CD4-positive, CD25-positive, alpha-beta regulatory T cell (primary cell): ENCODE measurements at regions not wholly inside any gene's neighbourhood (a gene's known extent, or its start where the extent isn't known, plus 50 kb on each side); places are given as distances from the start of the nearest gene placed in this dataset.

Source experiments
- ATAC-seq, 2 donors: fragments of 150-1000 bp; cut with Tn5 transposase; one replicate each; pipeline ENCODE4 v1.10.0; 2021; ENCODE audit warnings: low read depth in 2 of 2, moderate number of reproducible peaks in 2 of 2, moderate library complexity in 1 of 2
- DNase-seq, 3 donors: peaks; one replicate each; pipeline versions ENCODE4 v3.0.0 to v3.0.0-alpha.2; 2012 to 2022; ENCODE audit warnings: mixed read lengths in 1 of 3
- H3K27ac ChIP-seq: one replicate; pipeline ENCODE4 v1.7.0; 2013; ENCODE audit warnings: mild to moderate bottlenecking, low read length; ENCODE audit not compliant: insufficient read depth, poor library complexity, severe bottlenecking
- H3K27me3 ChIP-seq: one replicate; pipeline ENCODE4 v1.7.0; 2013; ENCODE audit warnings: low read length; ENCODE audit not compliant: control insufficient read depth, insufficient read depth
- H3K36me3 ChIP-seq: one replicate; pipeline ENCODE4 v1.7.0; 2013; ENCODE audit warnings: mild to moderate bottlenecking, low read length, moderate library complexity; ENCODE audit not compliant: control insufficient read depth, insufficient read depth
- H3K4me1 ChIP-seq: 2 replicates; pipeline ENCODE4 v1.7.0; 2013; ENCODE audit warnings: mild to moderate bottlenecking, low read length; ENCODE audit not compliant: insufficient read depth, control insufficient read depth, poor library complexity, severe bottlenecking
- H3K4me3 ChIP-seq: one replicate; pipeline ENCODE4 v1.7.0; 2013; ENCODE audit warnings: low read depth, mild to moderate bottlenecking, low read length, moderate library complexity
- H3K9me3 ChIP-seq, 2 experiments: 1 replicate in 1 of 2; 2 replicates in 1 of 2; pipeline ENCODE4 v1.7.0; 2013; ENCODE audit warnings: low read length in 2 of 2, mild to moderate bottlenecking in 1 of 2, moderate library complexity in 1 of 2; ENCODE audit not compliant: control insufficient read depth in 2 of 2
- H3K27ac Mint-ChIP-seq, 3 donors: one replicate each; pipeline ENCODE4 v1.8.0; 2020 to 2022; ENCODE audit warnings: mild to moderate bottlenecking in 3 of 3, mixed read lengths in 3 of 3, moderate library complexity in 2 of 3
- H3K27me3 Mint-ChIP-seq: one replicate; pipeline ENCODE4 v1.8.0; 2022; ENCODE audit warnings: mild to moderate bottlenecking, mixed read lengths
- H3K36me3 Mint-ChIP-seq: one replicate; pipeline ENCODE4 v1.8.0; 2020; ENCODE audit warnings: mixed read lengths
- H3K4me1 Mint-ChIP-seq, 4 donors: one replicate each; pipeline ENCODE4 v1.8.0; 2020 to 2022; ENCODE audit warnings: mixed read lengths in 4 of 4, mild to moderate bottlenecking in 1 of 4
- H3K4me3 Mint-ChIP-seq, 4 donors: one replicate each; pipeline ENCODE4 v1.8.0; 2020 to 2022; ENCODE audit warnings: mild to moderate bottlenecking in 4 of 4, mixed read lengths in 4 of 4, moderate library complexity in 3 of 4
- H3K9me3 Mint-ChIP-seq, 7 donors: one replicate each; pipeline ENCODE4 v1.8.0; 2020 to 2022; ENCODE audit warnings: mixed read lengths in 7 of 7, mild to moderate bottlenecking in 3 of 7, moderate library complexity in 2 of 7

- DNase-seq (no peak), ATAC-seq (no peak)
- Histone ChIP-seq H3K4me1 (no peaks in the 10 kb centered on the region), H3K27me3 (no peaks in the 10 kb centered on the region), H3K36me3 (no peaks in the 10 kb centered on the region), H3K9me3 (no peaks in the 10 kb centered on the region), H3K4me3 (no peak overlapping the region), H3K27ac (no peak overlapping the region)
- Mint-ChIP-seq H3K4me1 (no peaks in the 10 kb centered on the region), H3K4me3 (no peak overlapping the region), H3K9me3 (peaks cover 2 to 17% (median 10%) of the 10 kb centered on the region in 7 donors), H3K27me3 (no peaks in the 10 kb centered on the region), H3K36me3 (no peaks in the 10 kb centered on the region), H3K27ac (no peak overlapping the region)
Observed at GRCh38 chr7:10015687-10016086, 958.0 kb upstream of the PHF14 start.

DNA sequence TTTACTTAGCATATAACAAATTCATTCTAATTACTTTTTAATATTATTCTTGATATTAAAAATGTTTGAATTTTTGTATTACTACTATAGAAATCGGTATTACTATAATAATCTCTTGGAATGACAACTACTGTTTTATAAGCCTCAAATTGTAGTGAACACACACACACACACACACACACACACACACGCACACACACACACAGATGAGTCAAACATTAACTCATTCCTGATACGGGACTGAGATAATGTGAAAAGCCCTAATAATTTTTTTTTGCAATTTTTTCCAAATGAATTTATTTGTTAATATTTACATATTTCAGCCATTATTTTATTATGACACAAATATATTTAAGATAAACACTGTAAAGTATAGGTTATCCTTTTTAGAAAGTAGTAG is 951.2 kb upstream of the PHF14 start:
- Histone ChIP-seq H3K4me3 (no peak overlapping the region), H3K36me3 (no peaks in the 10 kb centered on the region), H3K4me1 (no peaks in the 10 kb centered on the region), H3K27me3 (no peaks in the 10 kb centered on the region), H3K9me3 (no peaks in the 10 kb centered on the region), H3K27ac (no peak overlapping the region)
- no peaks in the 10 kb centered on the region for H3K36me3 Mint-ChIP-seq
- DNase-seq (no peak), ATAC-seq (no peak)
- H3K4me3 Mint-ChIP-seq, result no peak overlapping the region
- no peaks in the 10 kb centered on the region for H3K4me1 Mint-ChIP-seq
- H3K27ac Mint-ChIP-seq, result no peak overlapping the region
- H3K9me3 Mint-ChIP-seq, result peaks cover 0 to 22% (median 7%) of the 10 kb centered on the region in 7 donors
- H3K27me3 Mint-ChIP-seq, result no peaks in the 10 kb centered on the region

GRCh38 chr7:10022957-10023356 is 950.7 kb upstream of the PHF14 start:
- H3K27me3 Mint-ChIP-seq, result no peaks in the 10 kb centered on the region
- no peaks in the 10 kb centered on the region for H3K4me1 Mint-ChIP-seq
- H3K4me3 Mint-ChIP-seq, result no peak overlapping the region

DNA sequence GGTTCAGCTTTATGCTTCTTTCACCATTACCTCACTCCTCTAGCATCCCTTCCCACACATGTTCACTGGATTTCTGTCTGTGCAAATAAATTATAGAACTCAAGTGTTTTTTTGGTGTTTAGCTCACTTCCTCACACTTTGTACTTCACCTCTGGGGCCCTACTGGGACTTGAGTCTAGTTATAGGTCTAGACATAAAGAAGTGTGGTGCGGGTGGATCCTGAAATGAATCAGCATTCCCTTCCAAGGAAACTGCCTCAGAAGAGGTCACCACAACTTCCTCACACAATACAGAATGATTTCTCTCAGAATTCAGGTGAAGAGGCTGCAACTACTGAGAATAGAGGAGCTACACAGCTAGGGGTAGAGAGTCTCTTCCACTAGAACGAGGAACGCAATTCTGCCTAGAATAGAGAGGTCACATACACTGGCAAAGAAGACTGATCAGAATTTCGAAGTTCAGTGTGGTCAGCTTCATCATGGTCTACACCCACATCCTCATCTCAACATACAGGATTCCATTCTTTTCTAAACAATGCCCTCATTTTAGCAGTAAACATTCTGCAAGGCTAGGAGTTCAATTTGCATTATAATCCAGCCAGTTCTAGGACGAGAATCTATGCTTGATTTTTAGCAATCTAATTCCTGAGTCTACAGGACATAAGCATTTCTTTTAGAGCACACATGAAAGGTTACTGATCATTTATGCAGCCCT is 938.7 kb upstream of the PHF14 start:
- no peaks in the 10 kb centered on the region for H3K4me1 Mint-ChIP-seq
- no peaks in the 10 kb centered on the region for H3K27me3 Mint-ChIP-seq
- H3K4me3 Mint-ChIP-seq, result no peak overlapping the region
- no peaks in the 10 kb centered on the region for H3K36me3 Mint-ChIP-seq
- no peak overlapping the region for H3K27ac Mint-ChIP-seq
- DNase-seq (no peak), ATAC-seq (no peak)
- Histone ChIP-seq H3K4me1 (no peaks in the 10 kb centered on the region), H3K27me3 (no peaks in the 10 kb centered on the region), H3K27ac (no peak overlapping the region), H3K9me3 (peaks cover 0 to 3% of the 10 kb centered on the region in 2 experiments), H3K36me3 (no peaks in the 10 kb centered on the region), H3K4me3 (no peak overlapping the region)
- H3K9me3 Mint-ChIP-seq, result peaks cover 0 to 24% (median 5%) of the 10 kb centered on the region in 7 donors

More at GRCh38 chr7:10022957-10023356, 950.7 kb upstream of the PHF14 start:
- Histone ChIP-seq H3K36me3 (no peaks in the 10 kb centered on the region), H3K4me3 (no peak overlapping the region), H3K27me3 (no peaks in the 10 kb centered on the region), H3K27ac (no peak overlapping the region), H3K9me3 (no peaks in the 10 kb centered on the region), H3K4me1 (no peaks in the 10 kb centered on the region)
- no peak for ATAC-seq
- H3K27ac Mint-ChIP-seq, result no peak overlapping the region
- DNase-seq, result no peak
- no peaks in the 10 kb centered on the region for H3K36me3 Mint-ChIP-seq
- H3K9me3 Mint-ChIP-seq, result peaks cover 0 to 22% (median 7%) of the 10 kb centered on the region in 7 donors

GRCh38 chr7:10036693-10037092 is 937.0 kb upstream of the PHF14 start:
- DNase-seq (no peak), ATAC-seq (no peak)
- Histone ChIP-seq H3K4me1 (no peaks in the 10 kb centered on the region), H3K27me3 (no peaks in the 10 kb centered on the region), H3K27ac (no peak overlapping the region), H3K4me3 (no peak overlapping the region), H3K36me3 (no peaks in the 10 kb centered on the region), H3K9me3 (peaks cover 0 to 3% of the 10 kb centered on the region in 2 experiments)
- H3K9me3 Mint-ChIP-seq, result peaks cover 0 to 24% (median 6%) of the 10 kb centered on the region in 7 donors
- no peak overlapping the region for H3K4me3 Mint-ChIP-seq
- no peak overlapping the region for H3K27ac Mint-ChIP-seq
- H3K27me3 Mint-ChIP-seq, result no peaks in the 10 kb centered on the region
- H3K4me1 Mint-ChIP-seq, result no peaks in the 10 kb centered on the region
- no peaks in the 10 kb centered on the region for H3K36me3 Mint-ChIP-seq

DNA sequence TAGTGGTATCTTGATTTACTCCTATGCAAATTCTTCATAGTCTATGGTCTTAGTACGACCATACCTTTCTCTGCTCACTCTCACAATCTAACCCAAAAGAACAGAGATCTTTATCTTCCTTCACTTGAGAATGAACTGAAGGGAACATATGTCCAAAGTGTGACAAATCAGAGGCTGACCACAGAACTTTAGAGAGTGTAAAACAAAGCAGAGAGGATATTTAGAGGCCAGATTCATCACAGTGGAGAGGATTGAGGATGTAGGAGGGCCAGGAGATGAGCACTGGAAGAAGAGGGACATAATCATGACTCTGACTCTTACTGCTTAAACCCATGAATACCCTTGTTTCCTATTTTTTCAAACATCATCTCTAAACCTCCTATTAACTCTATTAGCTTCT is 935.3 kb upstream of the PHF14 start:
- no peaks in the 10 kb centered on the region for H3K36me3 Mint-ChIP-seq
- no peaks in the 10 kb centered on the region for H3K36me3 ChIP-seq
- peaks cover 0 to 3% of the 10 kb centered on the region in 2 experiments for H3K9me3 ChIP-seq
- H3K27ac Mint-ChIP-seq, result no peak overlapping the region
- no peak overlapping the region for H3K4me3 Mint-ChIP-seq
- H3K9me3 Mint-ChIP-seq, result peaks cover 0 to 24% (median 4%) of the 10 kb centered on the region in 7 donors
- H3K27me3 ChIP-seq, result no peaks in the 10 kb centered on the region
- H3K4me1 ChIP-seq, result no peaks in the 10 kb centered on the region
- ATAC-seq (no peak), DNase-seq (no peak)
- no peaks in the 10 kb centered on the region for H3K27me3 Mint-ChIP-seq
- H3K4me3 ChIP-seq, result no peak overlapping the region
- no peak overlapping the region for H3K27ac ChIP-seq
- no peaks in the 10 kb centered on the region for H3K4me1 Mint-ChIP-seq

GRCh38 chr7:10040674-10041073 is 933.0 kb upstream of the PHF14 start:
- Mint-ChIP-seq H3K27ac (no peak overlapping the region), H3K9me3 (peaks cover 0 to 9% (median 4%) of the 10 kb centered on the region in 7 donors), H3K4me1 (no peaks in the 10 kb centered on the region), H3K4me3 (no peak overlapping the region), H3K36me3 (no peaks in the 10 kb centered on the region), H3K27me3 (no peaks in the 10 kb centered on the region)
- ATAC-seq, result no peak
- no peaks in the 10 kb centered on the region for H3K4me1 ChIP-seq
- no peaks in the 10 kb centered on the region for H3K9me3 ChIP-seq
- no peak overlapping the region for H3K4me3 ChIP-seq
- no peak for DNase-seq
- H3K36me3 ChIP-seq, result no peaks in the 10 kb centered on the region
- H3K27ac ChIP-seq, result no peak overlapping the region
- no peaks in the 10 kb centered on the region for H3K27me3 ChIP-seq

DNA sequence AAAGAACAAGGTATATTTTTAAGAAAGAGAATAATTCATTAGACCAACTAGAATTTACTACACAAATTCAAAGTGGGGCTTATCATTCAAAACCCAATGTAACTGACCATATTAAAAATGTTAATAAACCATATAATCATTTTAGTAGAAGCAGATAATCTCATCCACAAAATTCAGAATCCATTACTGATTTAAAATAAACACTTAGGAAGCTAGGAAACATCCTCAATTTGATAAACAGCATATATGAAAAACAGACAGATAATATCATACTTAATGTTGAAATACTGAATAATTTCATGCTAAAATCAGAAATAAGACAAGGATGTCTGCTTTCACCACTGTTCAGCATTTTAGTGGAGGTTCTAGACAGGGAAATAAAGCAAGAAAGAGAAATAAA is 902.8 kb upstream of the PHF14 start:
- H3K27ac Mint-ChIP-seq, result no peak overlapping the region
- Histone ChIP-seq H3K4me3 (no peak overlapping the region), H3K9me3 (no peaks in the 10 kb centered on the region), H3K36me3 (no peaks in the 10 kb centered on the region), H3K27ac (no peak overlapping the region), H3K4me1 (no peaks in the 10 kb centered on the region), H3K27me3 (no peaks in the 10 kb centered on the region)
- H3K36me3 Mint-ChIP-seq, result no peaks in the 10 kb centered on the region
- H3K4me3 Mint-ChIP-seq, result no peak overlapping the region
- no peaks in the 10 kb centered on the region for H3K27me3 Mint-ChIP-seq
- H3K9me3 Mint-ChIP-seq, result peaks cover 2 to 9% (median 4%) of the 10 kb centered on the region in 7 donors
- no peak for DNase-seq
- H3K4me1 Mint-ChIP-seq, result no peaks in the 10 kb centered on the region
- no peak for ATAC-seq
